SK-N-SH treated with all-trans-retinoic acid at 6 μM for 48 hours (cell line): ENCODE measurements at regions not wholly inside any gene's neighbourhood (a gene's known extent, or its start where the extent isn't known, plus 50 kb on each side); places are given as distances from the start of the nearest gene placed in this dataset.

ENCODE experiments used
- ATAC-seq: fragments of 200-7000 bp; cut with Tn5 transposase; 3 replicates; pipeline ENCODE4 v1.9.1; 2020; ENCODE audit warnings: mild to moderate bottlenecking, moderate library complexity
- ARNTL ChIP-seq: fragments of 450-650 bp; formaldehyde crosslinking; IDR thresholded peaks from 2 replicates; pipeline ENCODE4 v1.5.0; 2020; ENCODE audit warnings: low read depth, mild to moderate bottlenecking, moderate library complexity, borderline replicate concordance
- BACH2 ChIP-seq: fragments of 250-450 bp; sonication (Bioruptor Pico); IDR thresholded peaks from 2 replicates; pipeline ENCODE4 v1.9.0; 2021; ENCODE audit warnings: mild to moderate bottlenecking, borderline replicate concordance
- CREB5 ChIP-seq: fragments of 250-450 bp; sonication (Bioruptor Pico); IDR thresholded peaks from 2 replicates; pipeline ENCODE4 v1.5.1; 2020; ENCODE audit warnings: low read depth, mild to moderate bottlenecking, moderate library complexity
- CSDC2 ChIP-seq: fragments of 250-450 bp; sonication (Bioruptor Pico); IDR thresholded peaks from 2 replicates; pipeline ENCODE4 v1.5.0; 2020; ENCODE audit warnings: mild to moderate bottlenecking, moderate library complexity
- ESRRG ChIP-seq: fragments of 250-450 bp; sonication (Bioruptor Pico); IDR thresholded peaks from 2 replicates; pipeline ENCODE4 v1.6.1; 2021; ENCODE audit warnings: mild to moderate bottlenecking
- GLIS3 ChIP-seq: fragments of 250-450 bp; sonication (Bioruptor Pico); IDR thresholded peaks from 2 replicates; pipeline ENCODE4 v1.5.0; 2020; ENCODE audit warnings: mild to moderate bottlenecking, moderate library complexity
- OSR1 ChIP-seq: fragments of 250-450 bp; sonication (Bioruptor Pico); IDR thresholded peaks from 2 replicates; pipeline ENCODE4 v1.8.0; 2022; ENCODE audit warnings: moderate library complexity, mild to moderate bottlenecking, inconsistent platforms
- PATZ1 ChIP-seq: fragments of 250-450 bp; sonication (Bioruptor Pico); IDR thresholded peaks from 2 replicates; pipeline ENCODE4 v1.8.0; 2020; ENCODE audit warnings: mild to moderate bottlenecking, moderate library complexity, borderline replicate concordance
- PPARA ChIP-seq: fragments of 250-450 bp; sonication (Bioruptor Pico); IDR thresholded peaks from 2 replicates; pipeline ENCODE4 v1.5.0; 2020; ENCODE audit warnings: mild to moderate bottlenecking, borderline replicate concordance
- TOX ChIP-seq: fragments of 250-450 bp; sonication (Bioruptor Pico); IDR thresholded peaks from 2 replicates; pipeline ENCODE4 v1.8.0; 2021; ENCODE audit warnings: mild to moderate bottlenecking, moderate library complexity, borderline replicate concordance
- TSHZ2 ChIP-seq: fragments of 250-450 bp; sonication (Bioruptor Pico); IDR thresholded peaks from 2 replicates; pipeline ENCODE4 v1.5.0; 2020; ENCODE audit warnings: mild to moderate bottlenecking, moderate library complexity
- ZC3H10 ChIP-seq: fragments of 250-450 bp; sonication (Bioruptor Pico); IDR thresholded peaks from 2 replicates; pipeline ENCODE4 v1.5.1; 2021; ENCODE audit warnings: mild to moderate bottlenecking, moderate library complexity
- ZFP30 ChIP-seq: fragments of 450-650 bp; formaldehyde crosslinking; IDR thresholded peaks from 2 replicates; pipeline ENCODE4 v1.5.0; 2022; ENCODE audit warnings: mild to moderate bottlenecking, moderate library complexity
- ZNF565 ChIP-seq: fragments of 450-650 bp; formaldehyde crosslinking; conservative IDR thresholded peaks from 2 replicates; pipeline ENCODE4 v1.5.0; 2020; ENCODE audit warnings: low read depth, mild to moderate bottlenecking, moderate library complexity
- ZNF70 ChIP-seq: fragments of 450-650 bp; formaldehyde crosslinking; IDR thresholded peaks from 2 replicates; pipeline ENCODE4 v1.5.0; 2020; ENCODE audit warnings: mild to moderate bottlenecking, moderate library complexity
- TF ChIP-seq, protein P1 (sequence below): fragments of 250-450 bp; sonication (Bioruptor Pico); IDR thresholded peaks from 2 replicates; pipeline ENCODE4 v1.8.0; 2021; ENCODE audit warnings: low read depth, mild to moderate bottlenecking, moderate library complexity, borderline replicate concordance
- TF ChIP-seq, protein P2 (sequence below): fragments of 250-450 bp; sonication (Bioruptor Pico); IDR thresholded peaks from 2 replicates; pipeline ENCODE4 v1.5.1; 2021; ENCODE audit warnings: mild to moderate bottlenecking, moderate library complexity

DNA sequence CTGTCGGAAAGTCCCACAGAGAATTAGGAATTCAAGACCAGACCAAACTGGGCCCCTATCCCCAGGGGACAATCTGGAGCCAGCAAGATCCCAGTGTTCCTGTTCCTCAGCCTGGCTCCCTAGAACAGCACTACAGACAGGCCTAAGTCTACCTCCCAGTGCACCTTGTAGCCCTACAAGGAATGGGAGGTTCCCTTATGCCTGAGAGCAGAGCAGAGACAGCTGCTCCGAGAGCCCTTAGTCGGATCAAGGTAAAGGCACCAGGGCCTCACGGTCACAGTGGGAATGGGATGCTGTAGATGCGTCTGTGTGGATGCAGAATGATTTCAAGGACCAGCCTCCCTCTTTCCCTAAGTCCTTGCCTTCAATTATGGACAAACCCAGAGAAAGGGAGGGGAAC, 204.5 kb upstream of the STXBP5 start:
- ATAC-seq = no peak
- TF ChIP-seq ZFP30 = no peak
- TF ChIP-seq CSDC2 (CRISPR knock-in tag) = no peak
- TF ChIP-seq, protein P1, sequence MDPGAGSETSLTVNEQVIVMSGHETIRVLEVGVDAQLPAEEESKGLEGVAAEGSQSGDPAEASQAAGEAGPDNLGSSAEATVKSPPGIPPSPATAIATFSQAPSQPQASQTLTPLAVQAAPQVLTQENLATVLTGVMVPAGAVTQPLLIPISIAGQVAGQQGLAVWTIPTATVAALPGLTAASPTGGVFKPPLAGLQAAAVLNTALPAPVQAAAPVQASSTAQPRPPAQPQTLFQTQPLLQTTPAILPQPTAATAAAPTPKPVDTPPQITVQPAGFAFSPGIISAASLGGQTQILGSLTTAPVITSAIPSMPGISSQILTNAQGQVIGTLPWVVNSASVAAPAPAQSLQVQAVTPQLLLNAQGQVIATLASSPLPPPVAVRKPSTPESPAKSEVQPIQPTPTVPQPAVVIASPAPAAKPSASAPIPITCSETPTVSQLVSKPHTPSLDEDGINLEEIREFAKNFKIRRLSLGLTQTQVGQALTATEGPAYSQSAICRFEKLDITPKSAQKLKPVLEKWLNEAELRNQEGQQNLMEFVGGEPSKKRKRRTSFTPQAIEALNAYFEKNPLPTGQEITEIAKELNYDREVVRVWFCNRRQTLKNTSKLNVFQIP (CRISPR knock-in tag) = no peak
- TF ChIP-seq TSHZ2 = no peak
- no peak for TF ChIP-seq PATZ1 (CRISPR knock-in tag)
- TF ChIP-seq ZNF565 (CRISPR knock-in tag) = no peak
- TF ChIP-seq, protein P2, sequence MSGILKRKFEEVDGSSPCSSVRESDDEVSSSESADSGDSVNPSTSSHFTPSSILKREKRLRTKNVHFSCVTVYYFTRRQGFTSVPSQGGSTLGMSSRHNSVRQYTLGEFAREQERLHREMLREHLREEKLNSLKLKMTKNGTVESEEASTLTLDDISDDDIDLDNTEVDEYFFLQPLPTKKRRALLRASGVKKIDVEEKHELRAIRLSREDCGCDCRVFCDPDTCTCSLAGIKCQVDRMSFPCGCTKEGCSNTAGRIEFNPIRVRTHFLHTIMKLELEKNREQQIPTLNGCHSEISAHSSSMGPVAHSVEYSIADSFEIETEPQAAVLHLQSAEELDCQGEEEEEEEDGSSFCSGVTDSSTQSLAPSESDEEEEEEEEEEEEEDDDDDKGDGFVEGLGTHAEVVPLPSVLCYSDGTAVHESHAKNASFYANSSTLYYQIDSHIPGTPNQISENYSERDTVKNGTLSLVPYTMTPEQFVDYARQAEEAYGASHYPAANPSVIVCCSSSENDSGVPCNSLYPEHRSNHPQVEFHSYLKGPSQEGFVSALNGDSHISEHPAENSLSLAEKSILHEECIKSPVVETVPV (CRISPR knock-in tag) = no peak
- no peak for TF ChIP-seq ESRRG (CRISPR knock-in tag)
- TF ChIP-seq BACH2 = no peak
- TF ChIP-seq ARNTL = no peak
- TF ChIP-seq CREB5 (CRISPR knock-in tag) = no peak
- TF ChIP-seq ZNF70 = no peak
- TF ChIP-seq PPARA (CRISPR knock-in tag) = no peak

DNA sequence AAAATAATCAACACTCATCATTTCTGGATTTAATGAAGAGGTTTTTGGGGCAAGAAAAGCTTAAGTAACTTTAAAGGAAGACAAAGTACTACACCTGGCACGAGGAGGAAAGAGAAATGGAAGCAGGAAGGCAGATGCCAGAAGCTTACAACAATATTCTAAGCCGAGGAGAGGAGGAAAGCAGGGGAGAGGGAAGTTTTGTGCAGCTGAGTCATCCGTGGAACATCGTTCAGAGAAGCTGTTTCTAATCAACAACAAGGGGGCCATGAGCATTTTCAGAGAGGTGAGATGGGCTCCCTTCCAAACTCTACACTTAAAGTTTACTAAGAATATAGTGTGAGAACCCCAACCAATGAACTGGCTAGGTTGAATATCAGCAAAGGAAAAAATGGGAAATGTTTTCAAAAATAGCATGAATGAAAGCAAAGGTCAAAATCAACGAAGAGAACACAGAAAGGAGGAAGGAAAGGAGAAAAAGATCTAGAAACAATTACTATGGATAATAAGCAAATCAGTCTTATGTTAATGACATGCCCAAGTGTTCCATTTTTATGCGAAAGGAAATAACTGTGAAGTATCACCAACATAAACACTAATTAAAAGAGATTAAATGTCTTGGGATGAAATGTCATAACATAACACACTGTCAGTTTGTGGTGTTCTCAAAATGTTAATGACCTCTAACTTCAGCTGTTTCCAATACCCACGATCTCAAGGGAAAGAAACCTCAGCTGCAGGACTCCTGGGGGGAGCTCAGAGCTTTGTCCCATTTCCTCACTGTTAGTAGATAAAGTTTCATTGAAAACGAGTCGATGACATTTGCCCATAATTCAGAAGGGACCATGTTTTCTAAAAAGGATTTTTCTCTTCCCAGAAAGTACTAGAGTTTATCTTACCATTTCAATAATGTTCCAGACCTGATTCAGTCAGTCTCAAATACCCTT, 203.4 kb upstream of the STXBP5 start:
- ATAC-seq = peak; percentile 92

More for the DNA sequence above, 203.4 kb upstream of the STXBP5 start:
- TF ChIP-seq OSR1 (CRISPR knock-in tag) (no peak), TOX (CRISPR knock-in tag) (0 out of 2 replicates have a peak, but pooled peaks have one; percentile 44), TSHZ2 (no peak), ZC3H10 (CRISPR knock-in tag) (no peak), PATZ1 (CRISPR knock-in tag) (no peak), GLIS3 (CRISPR knock-in tag) (no peak), PPARA (CRISPR knock-in tag) (no peak), ZFP30 (peak; percentile 89)
